Osteoblast (primary cell): ENCODE measurements at regions not wholly inside any gene's neighbourhood (a gene's known extent, or its start where the extent isn't known, plus 50 kb on each side); places are given as distances from the start of the nearest gene placed in this dataset.

ENCODE experiments used
- DNase-seq: peaks from one replicate; pipeline ENCODE4 v3.0.0; 2011; ENCODE audit warnings: low spot score, mixed read lengths; ENCODE audit not compliant: insufficient read length; ENCODE audit errors: missing footprints
- H2AFZ ChIP-seq: 2 replicates; pipeline ENCODE4 v1.6.0; 2011; ENCODE audit warnings: mild to moderate bottlenecking, low read length
- H3K27ac ChIP-seq: 2 replicates; pipeline ENCODE4 v1.5.1; 2011; ENCODE audit warnings: mild to moderate bottlenecking, low read depth, low read length, moderate library complexity
- H3K27me3 ChIP-seq: 2 replicates; pipeline ENCODE4 v1.6.0; 2012; ENCODE audit warnings: mild to moderate bottlenecking, control low read depth, inconsistent platforms, low read length, moderate library complexity; ENCODE audit not compliant: insufficient read depth
- H3K36me3 ChIP-seq: 2 replicates; pipeline ENCODE4 v1.5.1; 2011; ENCODE audit warnings: mild to moderate bottlenecking, low read length, control low read depth, moderate library complexity; ENCODE audit not compliant: insufficient read depth
- H3K4me1 ChIP-seq: 2 replicates; pipeline ENCODE4 v1.5.1; 2011; ENCODE audit warnings: mild to moderate bottlenecking, low read length, control low read depth, moderate library complexity; ENCODE audit not compliant: insufficient read depth
- H3K4me2 ChIP-seq: 2 replicates; pipeline ENCODE4 v1.6.0; 2011; ENCODE audit warnings: mild to moderate bottlenecking, low read length; ENCODE audit not compliant: insufficient read depth
- H3K4me3 ChIP-seq: fragments of 200-600 bp; sonication (generic); 3 replicates; pipeline ENCODE4 v1.5.1; 2012; ENCODE audit warnings: mild to moderate bottlenecking, low read length, inconsistent platforms; ENCODE audit not compliant: insufficient read depth
- H3K79me2 ChIP-seq: 2 replicates; pipeline ENCODE4 v1.6.0; 2012; ENCODE audit warnings: mild to moderate bottlenecking, low read length, control low read depth, inconsistent platforms; ENCODE audit not compliant: insufficient read depth
- H3K9me3 ChIP-seq: 2 replicates; pipeline ENCODE4 v1.5.1; 2011; ENCODE audit warnings: low read depth, low read length, control low read depth
- H4K20me1 ChIP-seq: 2 replicates; pipeline ENCODE4 v1.6.0; 2012; ENCODE audit warnings: mild to moderate bottlenecking, low read length, control low read depth; ENCODE audit not compliant: insufficient read depth
- CTCF ChIP-seq: IDR thresholded peaks from 2 replicates; pipeline ENCODE4 v1.5.1; 2011; ENCODE audit warnings: mild to moderate bottlenecking, low read depth, low read length, moderate library complexity; ENCODE audit errors: extremely low read depth

- TF ChIP-seq CTCF, result no peak
- H2AFZ ChIP-seq, result no peak overlapping the region
- H3K27me3 ChIP-seq, result no peaks in the 10 kb centered on the region
- H3K36me3 ChIP-seq, result no peaks in the 10 kb centered on the region
- H3K4me3 ChIP-seq, result no peak overlapping the region
- peaks cover 6% of the 10 kb centered on the region for H3K4me1 ChIP-seq
- H3K27ac ChIP-seq, result no peak overlapping the region
- H3K79me2 ChIP-seq, result no peaks in the 10 kb centered on the region
- H3K9me3 ChIP-seq, result no peaks in the 10 kb centered on the region
- H3K4me2 ChIP-seq, result no peak overlapping the region
- no peaks in the 10 kb centered on the region for H4K20me1 ChIP-seq
- DNase-seq, result no peak
Observed at GRCh38 chr7:106570948-106571418, 90.0 kb downstream of the CCDC71L start.

- no peak overlapping the region for H3K4me2 ChIP-seq
- no peaks in the 10 kb centered on the region for H3K27me3 ChIP-seq
- H3K36me3 ChIP-seq, result no peaks in the 10 kb centered on the region
- H3K9me3 ChIP-seq, result no peaks in the 10 kb centered on the region
- H3K4me3 ChIP-seq, result no peak overlapping the region
- no peak for DNase-seq
- no peaks in the 10 kb centered on the region for H3K79me2 ChIP-seq
- no peaks in the 10 kb centered on the region for H4K20me1 ChIP-seq
- H3K4me1 ChIP-seq, result peaks cover 6% of the 10 kb centered on the region
- no peak overlapping the region for H3K27ac ChIP-seq
- no peak for TF ChIP-seq CTCF
- no peak overlapping the region for H2AFZ ChIP-seq
Observed at GRCh38 chr7:106570146-106570545, 90.8 kb downstream of the CCDC71L start.

GRCh38 chr7:106569500-106569929 is 91.4 kb downstream of the CCDC71L start:
- TF ChIP-seq CTCF, result no peak
- no peak overlapping the region for H3K4me3 ChIP-seq
- H2AFZ ChIP-seq, result no peak overlapping the region
- H3K4me1 ChIP-seq, result peaks cover 6% of the 10 kb centered on the region
- H4K20me1 ChIP-seq, result no peaks in the 10 kb centered on the region
- no peaks in the 10 kb centered on the region for H3K9me3 ChIP-seq
- no peak for DNase-seq
- H3K36me3 ChIP-seq, result no peaks in the 10 kb centered on the region
- H3K4me2 ChIP-seq, result no peak overlapping the region
- no peaks in the 10 kb centered on the region for H3K79me2 ChIP-seq
- no peaks in the 10 kb centered on the region for H3K27me3 ChIP-seq
- no peak overlapping the region for H3K27ac ChIP-seq

- TF ChIP-seq CTCF, result no peak
- no peak overlapping the region for H3K27ac ChIP-seq
- no peaks in the 10 kb centered on the region for H3K9me3 ChIP-seq
- no peaks in the 10 kb centered on the region for H3K36me3 ChIP-seq
- H4K20me1 ChIP-seq, result no peaks in the 10 kb centered on the region
- H3K79me2 ChIP-seq, result no peaks in the 10 kb centered on the region
- H3K4me1 ChIP-seq, result peaks cover 6% of the 10 kb centered on the region
- peak; percentile 45 for DNase-seq
- H3K4me2 ChIP-seq, result no peak overlapping the region
- no peak overlapping the region for H3K4me3 ChIP-seq
- no peaks in the 10 kb centered on the region for H3K27me3 ChIP-seq
- H2AFZ ChIP-seq, result peak overlapping the region; percentile 52
Observed at GRCh38 chr7:106568680-106569499, 92.1 kb downstream of the CCDC71L start.
